OCI-LY7 (cell line): ENCODE measurements at regions not wholly inside any gene's neighbourhood (a gene's known extent, or its start where the extent isn't known, plus 50 kb on each side); places are given as distances from the start of the nearest gene placed in this dataset.

Experiments
- EZH2phosphoT487 ChIP-seq: fragments of 200-600 bp; sonication (generic); IDR thresholded peaks from 2 replicates; pipeline ENCODE4 v1.6.1; 2018; ENCODE audit warnings: low read depth, borderline replicate concordance, mild to moderate bottlenecking, mixed run types, antibody characterized with exemption, low read length, moderate library complexity, mixed read lengths
- TF ChIP-seq, protein P1 (sequence below): fragments of 200-600 bp; sonication (generic); conservative IDR thresholded peaks from 2 replicates; pipeline ENCODE4 v1.5.1; 2014; ENCODE audit warnings: mild to moderate bottlenecking, antibody characterized with exemption, low read length, moderate library complexity, mixed read lengths

DNA sequence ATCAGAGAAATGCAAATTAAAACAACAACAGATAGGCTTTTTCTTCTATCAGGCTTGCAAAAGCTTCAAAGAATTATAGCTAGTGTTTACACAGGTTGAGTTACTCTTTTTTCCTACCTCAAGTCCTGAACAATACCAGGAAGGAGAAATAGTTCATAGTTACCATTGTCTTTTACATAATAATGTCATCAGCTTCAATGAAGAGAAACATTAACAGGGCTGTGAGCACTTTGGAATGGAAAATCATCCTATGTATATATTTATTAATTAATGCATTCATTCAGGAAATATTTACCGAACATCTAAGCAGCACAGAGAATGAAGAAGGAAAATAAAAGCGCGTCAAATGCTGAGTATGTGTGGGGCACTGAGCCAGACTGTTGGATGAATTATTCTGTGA is 197.3 kb downstream of the ZBTB18 start:
- TF ChIP-seq, protein P1, sequence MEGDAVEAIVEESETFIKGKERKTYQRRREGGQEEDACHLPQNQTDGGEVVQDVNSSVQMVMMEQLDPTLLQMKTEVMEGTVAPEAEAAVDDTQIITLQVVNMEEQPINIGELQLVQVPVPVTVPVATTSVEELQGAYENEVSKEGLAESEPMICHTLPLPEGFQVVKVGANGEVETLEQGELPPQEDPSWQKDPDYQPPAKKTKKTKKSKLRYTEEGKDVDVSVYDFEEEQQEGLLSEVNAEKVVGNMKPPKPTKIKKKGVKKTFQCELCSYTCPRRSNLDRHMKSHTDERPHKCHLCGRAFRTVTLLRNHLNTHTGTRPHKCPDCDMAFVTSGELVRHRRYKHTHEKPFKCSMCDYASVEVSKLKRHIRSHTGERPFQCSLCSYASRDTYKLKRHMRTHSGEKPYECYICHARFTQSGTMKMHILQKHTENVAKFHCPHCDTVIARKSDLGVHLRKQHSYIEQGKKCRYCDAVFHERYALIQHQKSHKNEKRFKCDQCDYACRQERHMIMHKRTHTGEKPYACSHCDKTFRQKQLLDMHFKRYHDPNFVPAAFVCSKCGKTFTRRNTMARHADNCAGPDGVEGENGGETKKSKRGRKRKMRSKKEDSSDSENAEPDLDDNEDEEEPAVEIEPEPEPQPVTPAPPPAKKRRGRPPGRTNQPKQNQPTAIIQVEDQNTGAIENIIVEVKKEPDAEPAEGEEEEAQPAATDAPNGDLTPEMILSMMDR = no peak
- TF ChIP-seq EZH2phosphoT487 = no peak
